ENCODE measurements at regions not wholly inside any gene's neighbourhood (a gene's known extent, or its start where the extent isn't known, plus 50 kb on each side); places are given as distances from the start of the nearest gene placed in this dataset.
"Not testable (repeated sequence)": the region's sequence is repeated elsewhere in the genome, so short reads cannot be mapped to it uniquely, and the experiment has no call there.

DNA sequence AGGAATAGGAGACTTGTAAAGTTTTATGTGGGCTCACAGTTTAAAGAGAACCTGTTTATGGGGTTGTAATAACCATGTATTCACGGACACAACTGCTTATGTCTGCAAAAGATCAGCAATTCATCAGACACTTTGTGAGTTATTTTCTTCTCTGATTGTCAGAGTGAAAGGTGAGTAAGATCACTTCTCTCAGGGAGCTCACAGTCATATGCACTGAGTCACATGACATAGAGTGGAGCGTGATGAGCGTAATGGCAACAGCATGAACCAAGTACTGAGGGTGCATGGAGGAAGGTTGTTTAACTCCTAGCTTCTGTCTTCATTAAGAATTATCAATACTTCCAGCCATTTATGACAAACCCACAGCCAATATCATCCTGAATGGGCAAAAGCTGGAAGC lies 128.8 kb downstream of the OR4M2 start:
- DNase-seq (ENCODE audit: low read depth, low spot score); H2AFZ ChIP-seq (ENCODE audit: low read depth, low read length); BruUV-seq (replicated peaks); H3K9me1 ChIP-seq (replicated peaks; ENCODE audit: control insufficient read depth, extremely low read depth, insufficient read depth, low read length); H3K79me2 ChIP-seq (ENCODE audit: control insufficient read depth, insufficient read depth, low read length); H3K4me1 ChIP-seq (ENCODE audit: control insufficient read depth, extremely low read depth, insufficient read depth, low read length); intact Hi-C loops (cut with micrococcal nuclease); H3K9me3 ChIP-seq (replicated peaks; ENCODE audit: control insufficient read depth, insufficient read depth, low read length); H3K27ac ChIP-seq (ENCODE audit: insufficient read depth, low read depth, low read length); H3K9ac ChIP-seq (replicated peaks; ENCODE audit: extremely low read depth, insufficient read depth, low read length); H3K27me3 ChIP-seq (ENCODE audit: control insufficient read depth in 2 of 2, insufficient read depth in 2 of 2, low read length in 2 of 2); H3K4me2 ChIP-seq (ENCODE audit: insufficient read depth, low read length); H3K4me3 ChIP-seq (replicated peaks in 1 of 3; ENCODE audit: insufficient read depth in 1 of 3, low read depth in 1 of 3, low read length in 3 of 3); H4K20me1 ChIP-seq (replicated peaks; ENCODE audit: control insufficient read depth, extremely low read depth, insufficient read depth, low read length); FAIRE-seq; POLR2A ChIA-PET; CTCF ChIA-PET; H3K36me3 ChIP-seq (ENCODE audit: control insufficient read depth in 2 of 2, extremely low read depth in 1 of 2, insufficient read depth in 2 of 2, low read length in 2 of 2); dilution Hi-C loops (cut with MboI; ENCODE audit: extremely low pct_ligation_motif_present, low sequenced_read_pairs): not testable (repeated sequence)

DNA sequence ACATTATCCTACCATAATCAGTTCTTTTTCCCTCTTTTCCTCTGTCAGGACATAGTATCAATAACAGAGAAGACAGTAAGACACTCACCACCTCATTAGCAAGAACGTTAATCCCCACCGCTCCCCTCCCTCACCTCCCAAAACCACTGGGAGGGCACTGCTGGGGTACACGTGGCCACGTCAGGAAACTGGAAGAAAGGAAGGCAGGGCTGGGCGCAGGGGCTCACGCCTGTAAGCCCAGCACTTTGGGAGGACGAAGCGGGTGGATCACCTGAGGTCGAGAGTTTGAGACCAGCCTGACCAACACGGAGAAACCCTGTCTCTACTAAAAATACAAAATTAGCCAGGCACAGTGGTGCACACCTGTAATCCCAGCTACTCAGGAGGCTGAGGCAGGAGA lies 142.3 kb downstream of the OR4M2 start:
- H3K4me1 ChIP-seq (ENCODE audit: control insufficient read depth, extremely low read depth, insufficient read depth, low read length); H4K20me1 ChIP-seq (replicated peaks; ENCODE audit: control insufficient read depth, extremely low read depth, insufficient read depth, low read length); POLR2A ChIA-PET; BruUV-seq (replicated peaks); H3K79me2 ChIP-seq (ENCODE audit: control insufficient read depth, insufficient read depth, low read length); H3K4me2 ChIP-seq (ENCODE audit: insufficient read depth, low read length); H3K9ac ChIP-seq (replicated peaks; ENCODE audit: extremely low read depth, insufficient read depth, low read length); DNase-seq (ENCODE audit: low read depth, low spot score); FAIRE-seq; H3K4me3 ChIP-seq (replicated peaks in 1 of 3; ENCODE audit: insufficient read depth in 1 of 3, low read depth in 1 of 3, low read length in 3 of 3); H3K27ac ChIP-seq (ENCODE audit: insufficient read depth, low read depth, low read length); intact Hi-C loops (cut with micrococcal nuclease); H3K9me1 ChIP-seq (replicated peaks; ENCODE audit: control insufficient read depth, extremely low read depth, insufficient read depth, low read length); dilution Hi-C loops (cut with MboI; ENCODE audit: extremely low pct_ligation_motif_present, low sequenced_read_pairs); H3K36me3 ChIP-seq (ENCODE audit: control insufficient read depth in 2 of 2, extremely low read depth in 1 of 2, insufficient read depth in 2 of 2, low read length in 2 of 2); H3K27me3 ChIP-seq (ENCODE audit: control insufficient read depth in 2 of 2, insufficient read depth in 2 of 2, low read length in 2 of 2); H2AFZ ChIP-seq (ENCODE audit: low read depth, low read length); CTCF ChIA-PET: not testable (repeated sequence)
- peaks cover 14% of the 10 kb centered on the region for H3K9me3 ChIP-seq (replicated peaks; ENCODE audit: control insufficient read depth, insufficient read depth, low read length)

DNA sequence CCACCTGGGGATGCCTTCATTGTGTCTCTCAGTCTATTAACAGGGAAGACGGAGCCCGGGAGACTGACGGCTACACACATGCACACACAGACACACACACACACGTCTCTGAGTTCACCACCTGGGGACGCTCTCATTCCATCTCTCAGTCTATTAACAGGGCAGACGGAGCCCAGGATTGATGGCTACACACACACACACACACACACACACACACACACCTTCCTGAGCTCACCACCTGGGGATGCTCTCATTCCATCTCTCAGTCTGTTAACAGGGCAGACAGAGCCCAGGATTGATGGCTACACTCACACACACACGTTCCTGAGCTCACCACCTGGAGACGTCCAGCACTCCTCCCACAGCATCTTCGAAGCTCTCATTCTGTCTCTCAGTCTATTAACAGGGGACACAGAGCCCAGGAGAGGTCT lies 143.9 kb downstream of the OR4M2 start:
- intact Hi-C loops (cut with micrococcal nuclease) (no loop called here), dilution Hi-C loops (cut with MboI; ENCODE audit: extremely low pct_ligation_motif_present, low sequenced_read_pairs) (no loop called here)
- H3K4me3 ChIP-seq (replicated peaks in 1 of 3; ENCODE audit: insufficient read depth in 1 of 3, low read depth in 1 of 3, low read length in 3 of 3) = no peak overlapping the region
- POLR2A ChIA-PET = no interaction called here
- H3K4me1 ChIP-seq (ENCODE audit: control insufficient read depth, extremely low read depth, insufficient read depth, low read length) = no peaks in the 10 kb centered on the region
- H2AFZ ChIP-seq (ENCODE audit: low read depth, low read length) = no peak overlapping the region
- no peaks in the 10 kb centered on the region for H3K79me2 ChIP-seq (ENCODE audit: control insufficient read depth, insufficient read depth, low read length)
- no peaks in the 10 kb centered on the region for H3K27me3 ChIP-seq (ENCODE audit: control insufficient read depth in 2 of 2, insufficient read depth in 2 of 2, low read length in 2 of 2)
- H3K9ac ChIP-seq (replicated peaks; ENCODE audit: extremely low read depth, insufficient read depth, low read length) = no peak overlapping the region
- H3K27ac ChIP-seq (ENCODE audit: insufficient read depth, low read depth, low read length) = no peak overlapping the region
- CTCF ChIA-PET = no interaction called here
- H3K36me3 ChIP-seq (ENCODE audit: control insufficient read depth in 2 of 2, extremely low read depth in 1 of 2, insufficient read depth in 2 of 2, low read length in 2 of 2) = no peaks in the 10 kb centered on the region
- FAIRE-seq (no peak), DNase-seq (ENCODE audit: low read depth, low spot score) (no peak)
- no peak for TF ChIP-seq GATA2 (IDR thresholded peaks at IDR 0.05; ENCODE audit: insufficient read depth, insufficient read length, low read depth, low read length)
- H3K4me2 ChIP-seq (ENCODE audit: insufficient read depth, low read length) = no peak overlapping the region
- H3K9me3 ChIP-seq (replicated peaks; ENCODE audit: control insufficient read depth, insufficient read depth, low read length) = peaks cover 21% of the 10 kb centered on the region
- H4K20me1 ChIP-seq (replicated peaks; ENCODE audit: control insufficient read depth, extremely low read depth, insufficient read depth, low read length) = no peaks in the 10 kb centered on the region
- H3K9me1 ChIP-seq (replicated peaks; ENCODE audit: control insufficient read depth, extremely low read depth, insufficient read depth, low read length) = no peaks in the 10 kb centered on the region
- no TSS peak for BruUV-seq (replicated peaks)

DNA sequence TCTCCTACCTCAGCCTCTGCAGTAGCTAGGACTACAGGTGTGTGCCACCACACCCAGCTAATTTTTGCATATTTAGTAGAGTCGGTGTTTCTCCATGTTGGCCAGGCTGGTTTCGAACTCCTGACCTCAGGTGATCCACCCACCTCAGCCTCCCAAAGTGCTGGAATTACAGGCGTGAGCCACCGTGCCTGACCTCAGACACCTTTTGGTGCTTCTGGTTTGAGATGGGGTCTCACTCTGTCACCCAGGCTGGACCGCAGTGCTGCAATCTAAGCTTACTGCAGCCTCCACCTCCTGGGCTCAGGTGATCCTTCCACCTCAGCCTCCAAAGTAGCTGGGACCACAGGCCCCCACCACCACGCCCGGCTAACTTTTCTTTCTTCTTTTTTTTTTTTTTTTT lies 144.6 kb downstream of the OR4M2 start:
- H3K9ac ChIP-seq (replicated peaks; ENCODE audit: extremely low read depth, insufficient read depth, low read length); CTCF ChIA-PET; H3K79me2 ChIP-seq (ENCODE audit: control insufficient read depth, insufficient read depth, low read length); H3K27ac ChIP-seq (ENCODE audit: insufficient read depth, low read depth, low read length); H2AFZ ChIP-seq (ENCODE audit: low read depth, low read length); H3K27me3 ChIP-seq (ENCODE audit: control insufficient read depth in 2 of 2, insufficient read depth in 2 of 2, low read length in 2 of 2); H3K4me2 ChIP-seq (ENCODE audit: insufficient read depth, low read length); H4K20me1 ChIP-seq (replicated peaks; ENCODE audit: control insufficient read depth, extremely low read depth, insufficient read depth, low read length); BruUV-seq (replicated peaks); H3K4me3 ChIP-seq (replicated peaks in 1 of 3; ENCODE audit: insufficient read depth in 1 of 3, low read depth in 1 of 3, low read length in 3 of 3); POLR2A ChIA-PET; H3K4me1 ChIP-seq (ENCODE audit: control insufficient read depth, extremely low read depth, insufficient read depth, low read length); H3K9me1 ChIP-seq (replicated peaks; ENCODE audit: control insufficient read depth, extremely low read depth, insufficient read depth, low read length); DNase-seq (ENCODE audit: low read depth, low spot score); FAIRE-seq; dilution Hi-C loops (cut with MboI; ENCODE audit: extremely low pct_ligation_motif_present, low sequenced_read_pairs); H3K36me3 ChIP-seq (ENCODE audit: control insufficient read depth in 2 of 2, extremely low read depth in 1 of 2, insufficient read depth in 2 of 2, low read length in 2 of 2); intact Hi-C loops (cut with micrococcal nuclease): not testable (repeated sequence)
- H3K9me3 ChIP-seq (replicated peaks; ENCODE audit: control insufficient read depth, insufficient read depth, low read length) = peaks cover 21% of the 10 kb centered on the region
